Left ventricle myocardium inferior (tissue), 1 donor: ENCODE measurements at regions not wholly inside any gene's neighbourhood (a gene's known extent, or its start where the extent isn't known, plus 50 kb on each side); places are given as distances from the start of the nearest gene placed in this dataset.

Experiments used
- DNase-seq: peaks from one replicate; pipeline ENCODE4 v3.0.0-alpha.2; 2020
- H3K27ac ChIP-seq: fragments of 200-600 bp; replicated peaks from 2 replicates; pipeline ENCODE4 v1.8.0; 2021
- H3K27me3 ChIP-seq: fragments of 200-600 bp; 2 replicates; pipeline ENCODE4 v1.8.0; 2021; ENCODE audit warnings: low read depth
- H3K36me3 ChIP-seq: fragments of 200-600 bp; 2 replicates; pipeline ENCODE4 v1.8.0; 2021
- H3K4me1 ChIP-seq: fragments of 200-600 bp; 2 replicates; pipeline ENCODE4 v1.8.0; 2021
- H3K4me3 ChIP-seq: fragments of 200-600 bp; 2 replicates; pipeline ENCODE4 v1.8.0; 2021; ENCODE audit warnings: mild to moderate bottlenecking, moderate library complexity
- H3K9me3 ChIP-seq: fragments of 200-600 bp; replicated peaks from 2 replicates; pipeline ENCODE4 v1.8.0; 2021
- CTCF ChIP-seq: fragments of 200-600 bp; IDR thresholded peaks from 2 replicates; pipeline ENCODE4 v1.8.0; 2021; ENCODE audit warnings: antibody characterized with exemption, mild to moderate bottlenecking, borderline replicate concordance
- intact Hi-C: fragments of 100-400 bp; cut with micrococcal nuclease; formaldehyde crosslinking; loops from one replicate; pipeline ENCODE4 v1.11.0; 2022
- donor health status: DM: no; HTN: yes; CAD: no; lungs with severe emphysema.

- Histone ChIP-seq H3K9me3 (no peaks in the 10 kb centered on the region), H3K36me3 (no peaks in the 10 kb centered on the region), H3K4me3 (no peak overlapping the region), H3K27ac (no peak overlapping the region), H3K27me3 (no peaks in the 10 kb centered on the region), H3K4me1 (no peaks in the 10 kb centered on the region)
- no peak for TF ChIP-seq CTCF
- intact Hi-C loops, result no loop called here
- DNase-seq, result no peak
Observed at GRCh38 chr2:185633621-185634020, 105.0 kb upstream of the FSIP2 start.

DNA sequence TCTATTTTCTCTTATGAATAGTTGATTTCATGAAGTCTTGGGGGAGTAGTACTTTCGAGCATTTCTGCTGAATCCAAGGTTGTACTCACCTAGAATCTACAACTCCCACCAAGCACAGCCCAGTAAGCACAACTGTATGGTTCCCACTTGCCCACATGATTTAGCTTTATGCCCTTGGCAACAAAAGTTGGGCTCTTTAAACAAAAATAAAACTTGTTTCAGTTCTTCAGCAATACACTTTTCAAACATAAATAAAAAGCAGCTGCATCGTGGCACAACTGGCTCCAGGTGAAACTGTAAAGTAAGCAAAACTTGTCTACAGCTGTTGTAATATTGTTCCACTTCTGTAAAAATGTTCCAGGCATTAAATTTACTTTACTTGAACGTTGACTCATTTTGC, 99.8 kb upstream of the FSIP2 start:
- no peaks in the 10 kb centered on the region for H3K9me3 ChIP-seq
- H3K27me3 ChIP-seq, result no peaks in the 10 kb centered on the region
- no peak overlapping the region for H3K4me3 ChIP-seq
- intact Hi-C loops, result no loop called here
- DNase-seq, result no peak
- no peaks in the 10 kb centered on the region for H3K36me3 ChIP-seq
- TF ChIP-seq CTCF, result no peak
- no peak overlapping the region for H3K27ac ChIP-seq
- no peaks in the 10 kb centered on the region for H3K4me1 ChIP-seq

- DNase-seq, result no peak
- Histone ChIP-seq H3K27me3 (no peaks in the 10 kb centered on the region), H3K4me1 (no peaks in the 10 kb centered on the region), H3K4me3 (no peak overlapping the region), H3K27ac (no peak overlapping the region), H3K9me3 (peaks cover 3% of the 10 kb centered on the region), H3K36me3 (no peaks in the 10 kb centered on the region)
- TF ChIP-seq CTCF, result no peak
- intact Hi-C loops, result no loop called here
Observed at GRCh38 chr2:185640588-185640987, 98.0 kb upstream of the FSIP2 start.

GRCh38 chr2:185643434-185643833, 95.2 kb upstream of the FSIP2 start:
- no peak overlapping the region for H3K4me3 ChIP-seq
- no peak for TF ChIP-seq CTCF
- H3K27me3 ChIP-seq, result no peaks in the 10 kb centered on the region
- no peaks in the 10 kb centered on the region for H3K4me1 ChIP-seq
- no peaks in the 10 kb centered on the region for H3K36me3 ChIP-seq
- peaks cover 3% of the 10 kb centered on the region for H3K9me3 ChIP-seq
- intact Hi-C loops, result no loop called here
- no peak for DNase-seq
- H3K27ac ChIP-seq, result no peak overlapping the region

GRCh38 chr2:185644828-185645227, 93.8 kb upstream of the FSIP2 start:
- Histone ChIP-seq H3K27me3 (no peaks in the 10 kb centered on the region), H3K4me1 (no peaks in the 10 kb centered on the region), H3K36me3 (no peaks in the 10 kb centered on the region), H3K9me3 (peaks cover 10% of the 10 kb centered on the region), H3K4me3 (no peak overlapping the region), H3K27ac (no peak overlapping the region)
- TF ChIP-seq CTCF, result no peak
- no peak for DNase-seq
- intact Hi-C loops, result no loop called here

DNA sequence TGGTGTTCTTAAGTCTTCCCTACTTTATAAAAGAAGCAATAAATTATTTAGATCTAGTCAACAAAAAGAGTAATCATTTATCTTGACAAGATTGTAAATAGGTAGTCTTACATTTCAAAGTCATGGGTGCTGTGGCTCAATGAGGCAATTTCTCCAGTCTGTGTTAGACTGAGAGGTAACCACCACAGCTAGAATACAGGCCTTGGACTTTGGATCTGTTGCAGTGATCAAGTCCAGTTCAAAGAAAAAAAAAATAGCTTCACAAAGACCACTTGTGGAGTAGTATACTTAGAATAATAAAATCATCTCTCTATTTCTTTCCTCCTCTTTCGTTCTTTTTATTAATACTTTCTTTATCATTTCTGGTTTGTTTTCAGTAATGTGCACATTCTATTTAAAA, 93.1 kb upstream of the FSIP2 start:
- intact Hi-C loops, result no loop called here
- H3K27ac ChIP-seq, result no peak overlapping the region
- no peak for TF ChIP-seq CTCF
- H3K36me3 ChIP-seq, result no peaks in the 10 kb centered on the region
- H3K9me3 ChIP-seq, result peaks cover 12% of the 10 kb centered on the region
- no peak for DNase-seq
- no peaks in the 10 kb centered on the region for H3K27me3 ChIP-seq
- no peak overlapping the region for H3K4me3 ChIP-seq
- no peaks in the 10 kb centered on the region for H3K4me1 ChIP-seq
